ENCODE measurements at regions not wholly inside any gene's neighbourhood (a gene's known extent, or its start where the extent isn't known, plus 50 kb on each side); places are given as distances from the start of the nearest gene placed in this dataset.
"Not testable (repeated sequence)": the region's sequence is repeated elsewhere in the genome, so short reads cannot be mapped to it uniquely, and the experiment has no call there.

DNA sequence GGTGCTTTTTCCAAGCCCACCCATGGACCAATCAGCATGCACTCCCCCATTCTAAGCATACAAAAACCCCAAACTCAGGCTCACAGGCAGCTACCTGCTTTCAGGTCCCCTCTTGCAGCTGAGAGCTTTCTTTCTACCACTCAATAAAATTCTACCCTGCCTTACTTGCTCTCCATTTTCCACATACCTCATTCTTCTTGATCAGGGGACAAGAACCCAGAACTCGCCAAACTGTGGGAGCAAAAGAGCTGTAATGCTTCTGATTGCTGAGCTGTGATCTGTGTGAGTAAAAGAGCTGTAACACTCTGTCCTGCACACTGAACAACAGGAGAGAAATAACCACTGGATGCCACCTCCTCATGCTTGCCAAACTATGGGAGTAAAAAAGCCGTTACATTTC is 972.1 kb downstream of the SLITRK5 start:
- DNase-seq (ENCODE audit: extremely low spot score, insufficient read length, low read depth) (no peak), FAIRE-seq (no peak)

DNA sequence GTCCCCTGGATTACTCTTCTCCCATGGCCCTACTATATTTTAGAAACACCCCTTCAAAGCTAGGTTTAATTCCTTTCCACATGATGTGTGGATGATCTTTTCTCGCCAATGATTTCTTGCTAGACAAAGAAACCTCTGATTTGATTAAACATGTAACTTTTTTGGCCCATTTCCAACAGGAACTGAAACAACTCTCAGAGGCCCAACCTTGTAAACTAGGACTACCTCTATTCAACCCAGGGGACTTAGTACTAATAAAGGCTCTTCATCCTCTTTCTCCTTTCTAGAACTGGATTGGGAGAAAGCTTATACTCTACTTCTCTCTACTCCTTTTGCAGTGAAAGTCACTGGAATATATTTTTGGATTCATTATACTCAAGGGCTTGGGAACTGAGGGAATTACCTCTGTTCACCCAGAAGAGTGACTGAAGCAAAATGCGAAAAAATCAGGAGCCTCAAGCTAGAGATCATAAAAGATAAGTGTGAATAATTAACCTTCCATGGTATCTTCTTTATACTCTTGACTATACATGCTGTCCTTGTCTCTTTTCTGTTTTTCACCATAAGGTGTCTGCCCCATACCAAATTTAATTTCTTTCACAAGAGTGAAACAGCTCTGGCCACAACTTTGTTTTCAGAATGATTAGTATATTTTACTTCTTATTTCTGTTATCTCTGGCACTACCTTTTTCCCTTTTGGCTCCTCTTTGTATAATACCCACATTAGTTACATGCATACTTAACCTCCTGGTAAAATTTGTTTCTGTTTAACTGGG is 977.6 kb downstream of the SLITRK5 start:
- DNase-seq (ENCODE audit: extremely low spot score, insufficient read length, low read depth): no peak
- FAIRE-seq: no peak

- FAIRE-seq: no peak
- no peak for DNase-seq (ENCODE audit: extremely low spot score, insufficient read length, low read depth)
Observed at GRCh38 chr13:88649855-88650254, 978.7 kb downstream of the SLITRK5 start.

GRCh38 chr13:88651531-88651930 is 980.4 kb downstream of the SLITRK5 start:
- no peak for FAIRE-seq
- no peak for DNase-seq (ENCODE audit: extremely low spot score, insufficient read length, low read depth)

GRCh38 chr13:88656751-88657150 is 985.6 kb downstream of the SLITRK5 start:
- no peak for DNase-seq (ENCODE audit: extremely low spot score, insufficient read length, low read depth)
- FAIRE-seq: no peak

DNA sequence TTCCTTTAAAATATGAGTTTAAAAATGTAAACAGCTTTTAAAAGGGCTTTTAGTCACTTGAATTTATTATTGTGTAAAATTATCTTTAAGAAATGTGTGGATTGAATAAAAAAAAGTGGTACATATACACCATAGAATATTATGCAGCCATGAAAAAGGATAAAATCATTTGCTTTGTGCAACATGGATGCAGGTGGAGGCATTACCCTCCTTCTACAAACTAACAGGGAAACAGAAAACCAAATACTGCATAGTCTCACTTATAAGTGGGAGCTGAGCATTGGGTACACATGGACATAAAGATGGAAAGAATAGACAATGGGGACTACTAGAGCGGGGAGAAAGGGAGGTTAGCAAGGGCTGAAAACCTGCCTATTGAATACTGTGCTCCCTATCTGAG is 999.3 kb downstream of the SLITRK5 start:
- DNase-seq (ENCODE audit: extremely low spot score, insufficient read length, low read depth): no peak
- FAIRE-seq: no peak

GRCh38 chr13:88674841-88675240 is 1003.7 kb downstream of the SLITRK5 start:
- no peak for FAIRE-seq
- no peak for DNase-seq (ENCODE audit: extremely low spot score, insufficient read length, low read depth)

DNA sequence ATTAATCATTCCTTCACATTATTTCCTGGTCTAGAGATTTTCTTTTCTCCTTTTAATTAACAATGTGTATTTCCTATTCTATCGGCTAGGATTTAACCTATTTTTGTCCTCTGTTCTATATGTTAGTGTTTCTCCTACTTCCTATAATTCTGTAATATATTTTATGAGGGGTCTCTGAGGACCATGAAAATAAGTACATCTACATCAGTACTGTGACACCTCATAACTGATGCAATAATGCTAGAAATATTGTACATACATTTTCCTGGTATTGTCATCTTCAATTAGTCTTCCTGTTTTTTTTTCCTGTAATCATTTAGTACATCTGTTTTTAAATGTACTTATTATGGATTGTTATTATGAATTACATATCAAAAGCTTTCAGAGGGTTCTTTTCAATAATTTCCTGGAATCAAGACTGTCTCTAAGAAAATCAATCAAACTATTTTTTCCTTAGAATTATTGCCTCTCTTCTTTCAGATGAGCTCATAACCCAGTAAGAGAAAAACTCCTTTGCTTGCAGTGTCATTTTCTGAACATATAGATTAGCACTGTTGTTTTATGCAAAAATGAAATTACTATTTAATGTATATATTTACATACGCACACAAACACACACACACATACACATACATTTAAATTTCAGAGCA is 1004.3 kb downstream of the SLITRK5 start:
- DNase-seq (ENCODE audit: extremely low spot score, insufficient read length, low read depth): no peak
- FAIRE-seq: no peak

- no peak for FAIRE-seq
- DNase-seq (ENCODE audit: extremely low spot score, insufficient read length, low read depth): no peak
Observed at GRCh38 chr13:88676016-88676415, 1004.8 kb downstream of the SLITRK5 start.

DNA sequence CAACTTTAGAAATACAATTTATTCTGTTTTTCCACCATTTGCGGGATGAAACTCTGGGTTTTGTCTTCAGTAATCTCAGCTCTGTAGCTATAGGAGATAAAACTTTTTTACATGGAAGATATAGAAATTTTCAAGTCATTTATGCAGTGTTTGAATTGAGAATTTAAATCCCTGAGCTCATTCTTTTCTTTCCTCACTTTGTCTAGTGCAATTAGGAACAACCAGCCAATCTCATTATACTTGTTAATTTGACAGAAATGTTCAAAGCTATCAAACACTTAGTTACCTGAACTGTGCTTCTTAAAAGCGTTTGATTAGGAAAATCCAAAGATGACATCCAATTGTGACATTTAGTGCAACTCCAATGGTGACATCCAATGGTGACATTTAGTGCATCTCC is 1014.3 kb downstream of the SLITRK5 start:
- no peak for FAIRE-seq
- no peak for DNase-seq (ENCODE audit: extremely low spot score, insufficient read length, low read depth)

DNA sequence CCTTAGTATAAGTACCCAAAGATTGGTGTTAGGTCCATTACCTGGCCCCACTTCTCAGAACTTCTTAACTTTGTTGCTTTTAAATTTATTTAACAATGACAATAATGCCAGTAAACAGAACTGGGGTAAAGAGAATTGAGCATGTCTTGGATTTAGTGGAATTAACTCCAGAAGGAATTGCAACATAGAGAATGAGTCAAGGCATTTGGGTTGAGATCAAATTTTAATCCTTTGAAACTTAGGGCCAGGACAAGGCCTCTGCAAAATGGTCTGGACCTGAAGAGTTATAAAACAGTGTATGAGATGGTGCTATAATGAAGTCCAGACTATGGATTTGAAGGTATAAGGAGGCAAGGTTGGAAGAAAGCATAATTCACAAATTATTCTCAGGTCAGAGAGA is 1030.4 kb downstream of the SLITRK5 start:
- FAIRE-seq: no peak
- DNase-seq (ENCODE audit: extremely low spot score, insufficient read length, low read depth): no peak

GRCh38 chr13:88704600-88705275 is 1033.6 kb downstream of the SLITRK5 start:
- FAIRE-seq (no peak), DNase-seq (ENCODE audit: extremely low spot score, insufficient read length, low read depth) (no peak)

DNA sequence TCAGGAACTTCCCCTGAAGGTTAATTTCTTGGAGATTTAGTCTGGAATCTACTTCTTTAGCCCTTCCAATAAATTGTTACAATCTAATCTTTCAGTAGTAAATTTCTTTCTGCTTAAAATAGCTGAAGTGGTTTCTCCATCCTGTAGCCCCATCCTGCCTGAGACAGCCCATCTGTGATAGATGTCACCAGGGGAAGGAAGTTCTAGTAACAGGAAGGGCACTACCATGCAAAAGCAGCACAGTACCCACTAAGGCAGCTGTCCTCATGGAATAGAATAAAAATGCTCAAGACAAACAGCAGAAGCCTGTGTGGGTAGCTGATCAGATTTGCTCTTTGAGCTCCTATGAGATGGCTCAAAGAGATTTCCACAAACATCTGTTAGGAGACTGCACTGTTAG is 1036.5 kb downstream of the SLITRK5 start:
- DNase-seq (ENCODE audit: extremely low spot score, insufficient read length, low read depth): no peak
- FAIRE-seq: no peak

- DNase-seq (ENCODE audit: extremely low spot score, insufficient read length, low read depth): no peak
- FAIRE-seq: no peak
Observed at GRCh38 chr13:88717946-88718345, 1046.8 kb downstream of the SLITRK5 start.

- DNase-seq (ENCODE audit: extremely low spot score, insufficient read length, low read depth) (no peak), FAIRE-seq (no peak)
Observed at GRCh38 chr13:88718781-88719180, 1047.6 kb downstream of the SLITRK5 start.

- no peak for DNase-seq (ENCODE audit: extremely low spot score, insufficient read length, low read depth)
- no peak for FAIRE-seq
Observed at GRCh38 chr13:88726075-88726474, 1054.9 kb downstream of the SLITRK5 start.

DNA sequence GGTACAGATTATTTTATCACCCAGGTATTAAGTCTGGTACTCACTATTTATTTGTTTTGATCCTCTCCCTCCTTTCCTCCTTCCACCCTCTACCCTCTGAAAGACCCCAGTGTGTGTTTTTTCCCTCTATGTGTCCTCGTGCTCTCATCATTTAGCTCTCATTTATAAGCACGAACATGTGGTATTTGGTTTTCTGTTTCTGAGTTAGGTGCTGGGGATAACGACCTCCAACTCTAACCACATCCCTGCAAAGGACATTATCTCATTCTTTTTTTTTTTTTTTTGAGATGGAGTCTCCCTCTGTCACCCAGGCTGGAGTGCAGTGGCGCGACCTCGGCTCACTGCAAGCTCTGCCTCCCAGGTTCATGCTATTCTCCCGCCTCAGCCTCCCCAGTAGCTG is 1056.1 kb downstream of the SLITRK5 start:
- FAIRE-seq: not testable (repeated sequence)

DNA sequence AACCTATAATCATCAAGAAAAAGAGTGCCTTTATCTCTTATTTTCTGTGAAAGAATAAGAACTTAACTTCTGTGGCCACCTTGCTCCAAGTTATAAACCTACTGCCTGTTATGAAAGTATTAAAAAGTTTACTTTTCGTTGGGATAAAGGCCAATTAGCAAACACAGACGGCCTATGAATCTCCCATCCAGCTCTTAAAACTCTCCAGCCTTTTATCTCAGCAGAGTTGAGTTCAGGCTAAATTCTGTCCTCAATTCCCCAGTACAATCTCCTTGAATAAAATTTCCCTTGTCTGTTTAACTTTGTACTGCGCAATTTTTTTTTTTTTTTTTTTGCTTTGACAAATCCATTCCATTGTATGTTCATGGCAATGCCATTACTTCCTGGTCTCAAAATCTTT is 1058.4 kb downstream of the SLITRK5 start:
- FAIRE-seq: no peak

More for the DNA sequence above, 1056.1 kb downstream of the SLITRK5 start:
- DNase-seq (ENCODE audit: extremely low spot score, insufficient read length, low read depth): not testable (repeated sequence)

DNA sequence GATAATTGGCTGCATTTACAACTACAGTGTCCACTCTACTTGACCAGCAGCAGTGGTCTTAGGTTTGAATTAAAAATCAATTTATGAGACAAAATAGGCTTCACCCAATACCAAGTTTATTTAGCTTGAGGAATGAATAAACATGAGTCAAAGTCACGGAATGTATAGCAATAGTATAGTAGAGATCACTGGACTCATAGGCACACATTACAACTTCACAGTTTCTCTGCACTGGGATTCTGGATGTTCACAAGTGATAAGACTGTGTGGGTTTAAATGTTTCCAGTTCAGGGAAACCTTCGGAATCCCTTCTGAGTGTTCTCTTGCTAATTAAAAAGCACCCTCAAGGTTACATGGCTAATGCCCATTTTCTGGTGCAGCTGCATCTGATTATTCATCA is 1064.9 kb downstream of the SLITRK5 start:
- no peak for DNase-seq (ENCODE audit: extremely low spot score, insufficient read length, low read depth)
- FAIRE-seq: no peak

More for the DNA sequence above, 1058.4 kb downstream of the SLITRK5 start:
- DNase-seq (ENCODE audit: extremely low spot score, insufficient read length, low read depth): no peak

DNA sequence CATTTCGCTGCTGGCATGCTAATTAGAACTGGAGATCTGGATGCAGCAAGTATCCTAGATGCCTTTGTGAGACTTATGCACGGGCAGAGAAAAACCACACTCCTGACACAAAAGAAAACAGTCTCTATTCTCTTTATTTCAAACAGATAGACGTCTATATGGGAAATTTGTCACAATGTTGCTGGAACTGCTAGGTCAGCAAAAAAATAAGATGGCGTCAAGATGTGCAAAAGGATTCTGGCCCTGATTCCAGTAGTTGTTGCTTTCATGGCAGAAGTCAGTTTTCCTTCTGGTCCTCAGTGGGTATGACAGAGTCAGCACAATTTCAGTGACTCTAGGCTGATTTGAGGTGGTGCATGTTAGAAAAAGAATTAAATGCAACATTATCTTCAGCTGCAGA is 1068.0 kb downstream of the SLITRK5 start:
- no peak for DNase-seq (ENCODE audit: extremely low spot score, insufficient read length, low read depth)
- no peak for FAIRE-seq

DNA sequence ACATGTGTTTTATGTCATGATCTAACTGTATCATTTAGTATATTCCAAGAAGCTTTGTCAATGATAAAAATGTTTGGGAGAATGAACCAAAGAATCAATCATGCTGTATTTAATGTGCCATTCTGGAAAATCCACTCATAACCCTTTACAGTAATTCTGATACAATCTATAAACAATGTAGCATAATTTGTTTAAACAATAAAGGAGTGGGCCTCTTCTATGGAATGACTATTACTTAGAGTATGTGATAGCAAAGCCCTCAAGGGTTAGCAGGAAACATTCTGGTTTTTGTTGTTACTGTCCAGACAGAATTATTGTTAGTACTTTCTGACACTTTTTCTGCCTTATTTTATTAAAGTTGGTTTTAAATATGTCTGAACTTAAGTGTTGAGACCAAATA is 1073.1 kb downstream of the SLITRK5 start:
- FAIRE-seq (no peak), DNase-seq (ENCODE audit: extremely low spot score, insufficient read length, low read depth) (no peak)

All from GM18507 (cell line).